ENCODE measurements at regions not wholly inside any gene's neighbourhood (a gene's known extent, or its start where the extent isn't known, plus 50 kb on each side); places are given as distances from the start of the nearest gene placed in this dataset.

GRCh38 chr7:69336976-69337375 is 261.3 kb upstream of the AUTS2 start:
- no peak overlapping the region for H2BK120ac ChIP-seq (replicated peaks; ENCODE audit: low read depth, low read length)
- H3K23ac ChIP-seq (ENCODE audit: insufficient read length) = no peak overlapping the region
- no peak overlapping the region for H3K27ac ChIP-seq (ENCODE audit: low read depth, low read length)
- no peak overlapping the region for H3K18ac ChIP-seq (ENCODE audit: extremely low read depth, low read length)
- H2BK5ac ChIP-seq (ENCODE audit: low read depth, low read length) = no peak overlapping the region
- CTCF ChIA-PET (ENCODE audit: partially characterized antibody) = no interaction called here
- H4K91ac ChIP-seq (replicated peaks; ENCODE audit: insufficient read length, low read length) = no peak overlapping the region
- FAIRE-seq (no peak), DNase-seq (ENCODE audit: low read depth in 1 of 2, low spot score in 2 of 2) (no peak)
- H3K79me1 ChIP-seq (ENCODE audit: low read depth, low read length) = no peaks in the 10 kb centered on the region
- H3K4me3 ChIP-seq (ENCODE audit: extremely low read depth in 1 of 4, insufficient read depth in 2 of 4, low read depth in 3 of 4, low read length in 4 of 4) = no peak overlapping the region
- no peak overlapping the region for H3K4me2 ChIP-seq (ENCODE audit: insufficient read depth in 1 of 2, low read depth in 2 of 2, low read length in 2 of 2)
- no peaks in the 10 kb centered on the region for H3K9me3 ChIP-seq (ENCODE audit: insufficient read depth in 2 of 2, low read depth in 1 of 2, low read length in 1 of 2)
- H3K9ac ChIP-seq (replicated peaks in 1 of 4; ENCODE audit: extremely low read depth in 1 of 4, low read depth in 3 of 4, low read length in 3 of 4) = no peak overlapping the region
- no peak overlapping the region for H2AK5ac ChIP-seq (ENCODE audit: low read depth, low read length)
- no peaks in the 10 kb centered on the region for H3K4me1 ChIP-seq (replicated peaks in 1 of 4; ENCODE audit: control insufficient read depth in 3 of 4, insufficient read depth in 4 of 4, low read length in 3 of 4)
- POLR2A ChIA-PET (ENCODE audit: partially characterized antibody) = no interaction called here
- no peaks in the 10 kb centered on the region for H3K79me2 ChIP-seq (ENCODE audit: control insufficient read depth in 1 of 2, insufficient read depth in 2 of 2, low read length in 2 of 2)
- H2AFZ ChIP-seq (ENCODE audit: low read length) = no peak overlapping the region
- no peaks in the 10 kb centered on the region for H3K27me3 ChIP-seq (replicated peaks in 1 of 4; ENCODE audit: control insufficient read depth in 3 of 4, extremely low read depth in 1 of 4, insufficient read depth in 3 of 4, low read length in 3 of 4)
- no peaks in the 10 kb centered on the region for H3K23me2 ChIP-seq (ENCODE audit: low read depth, low read length)
- no peak overlapping the region for H3K56ac ChIP-seq (replicated peaks; ENCODE audit: insufficient read length, low read depth, low read length)
- H3K36me3 ChIP-seq (ENCODE audit: control insufficient read depth in 2 of 4, insufficient read depth in 4 of 4, low read length in 3 of 4) = no peaks in the 10 kb centered on the region
- H4K8ac ChIP-seq (ENCODE audit: extremely low read depth, insufficient read depth, low read length) = no peak overlapping the region
- no peak overlapping the region for H2BK12ac ChIP-seq (ENCODE audit: low read depth, low read length)
- H3K4ac ChIP-seq (replicated peaks; ENCODE audit: insufficient read length, low read depth, low read length) = no peak overlapping the region
- H2BK15ac ChIP-seq (ENCODE audit: low read length) = no peak overlapping the region
- no peak overlapping the region for H2BK20ac ChIP-seq (ENCODE audit: low read length)
- WGBS, 2 experiments (ENCODE audit: extremely low coverage in 1 of 2, insufficient coverage in 1 of 2, insufficient read length in 1 of 2, insufficient replicate concordance in 2 of 2, low coverage in 1 of 2, low lambda C conversion rate in 2 of 2, missing lambda C conversion rate in 1 of 2) = 94% methylated on average over 3 of the region's 3 CpGs; no CpG with 5 or more reads in 1 of the 2 experiments
- no peaks in the 10 kb centered on the region for H4K20me1 ChIP-seq (replicated peaks in 1 of 2; ENCODE audit: control insufficient read depth in 1 of 2, insufficient read depth in 2 of 2, low read length in 2 of 2)
- H3K14ac ChIP-seq (ENCODE audit: insufficient read length) = no peak overlapping the region
- H4K5ac ChIP-seq (ENCODE audit: insufficient read length, low read depth, low read length) = no peak overlapping the region
- no peak for TF ChIP-seq CHD7 (IDR thresholded peaks at IDR 0.05; ENCODE audit: insufficient replicate concordance, low read length)

All from H1 (cell line).